OCI-LY1 (cell line): ENCODE measurements at regions not wholly inside any gene's neighbourhood (a gene's known extent, or its start where the extent isn't known, plus 50 kb on each side); places are given as distances from the start of the nearest gene placed in this dataset.

Experiments used
- EZH2 ChIP-seq: fragments of 200-600 bp; sonication (generic), shearing (Covaris generic); IDR thresholded peaks from 2 replicates; pipeline ENCODE4 v1.8.0; 2017; ENCODE audit warnings: borderline replicate concordance, mixed run types, mild to moderate bottlenecking, antibody characterized with exemption, low read length, moderate library complexity, mixed read lengths
- TF ChIP-seq, protein P1 (sequence below): fragments of 200-600 bp; sonication (generic), shearing (Covaris generic); IDR thresholded peaks from 2 replicates; pipeline ENCODE4 v1.5.1; 2017; ENCODE audit warnings: mild to moderate bottlenecking, antibody characterized with exemption, low read length, moderate library complexity, mixed read lengths

DNA sequence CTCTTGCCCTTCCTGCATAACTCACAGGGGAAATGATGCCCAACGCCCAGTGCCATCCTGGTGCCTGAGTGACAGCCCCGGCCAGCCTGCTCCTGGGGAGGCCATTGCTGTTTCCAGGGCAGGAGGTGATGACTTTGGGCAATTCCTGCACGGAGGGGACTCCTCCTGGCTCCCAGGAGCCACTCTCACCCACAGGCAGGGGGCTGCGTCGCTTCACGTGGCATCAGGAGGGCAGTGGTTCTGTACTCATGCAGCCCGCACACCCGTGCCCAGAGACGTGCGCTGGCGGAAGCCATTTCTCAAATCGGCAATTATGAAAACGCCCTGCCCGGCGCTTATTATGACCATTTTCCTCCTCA lies 272.3 kb downstream of the CTTN start:
- TF ChIP-seq, protein P1, sequence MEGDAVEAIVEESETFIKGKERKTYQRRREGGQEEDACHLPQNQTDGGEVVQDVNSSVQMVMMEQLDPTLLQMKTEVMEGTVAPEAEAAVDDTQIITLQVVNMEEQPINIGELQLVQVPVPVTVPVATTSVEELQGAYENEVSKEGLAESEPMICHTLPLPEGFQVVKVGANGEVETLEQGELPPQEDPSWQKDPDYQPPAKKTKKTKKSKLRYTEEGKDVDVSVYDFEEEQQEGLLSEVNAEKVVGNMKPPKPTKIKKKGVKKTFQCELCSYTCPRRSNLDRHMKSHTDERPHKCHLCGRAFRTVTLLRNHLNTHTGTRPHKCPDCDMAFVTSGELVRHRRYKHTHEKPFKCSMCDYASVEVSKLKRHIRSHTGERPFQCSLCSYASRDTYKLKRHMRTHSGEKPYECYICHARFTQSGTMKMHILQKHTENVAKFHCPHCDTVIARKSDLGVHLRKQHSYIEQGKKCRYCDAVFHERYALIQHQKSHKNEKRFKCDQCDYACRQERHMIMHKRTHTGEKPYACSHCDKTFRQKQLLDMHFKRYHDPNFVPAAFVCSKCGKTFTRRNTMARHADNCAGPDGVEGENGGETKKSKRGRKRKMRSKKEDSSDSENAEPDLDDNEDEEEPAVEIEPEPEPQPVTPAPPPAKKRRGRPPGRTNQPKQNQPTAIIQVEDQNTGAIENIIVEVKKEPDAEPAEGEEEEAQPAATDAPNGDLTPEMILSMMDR, result no peak
- TF ChIP-seq EZH2, result no peak
